Keratinocyte (primary cell): ENCODE measurements at regions not wholly inside any gene's neighbourhood (a gene's known extent, or its start where the extent isn't known, plus 50 kb on each side); places are given as distances from the start of the nearest gene placed in this dataset.

Source experiments
- DNase-seq: peaks from one replicate; pipeline ENCODE4 v3.0.0-alpha.2; 2011; ENCODE audit warnings: low read depth, missing footprints, low spot score
- FAIRE-seq: peaks from 2 replicates; lab custom pipeline; 2011; peaks lifted over from hg19 to GRCh38; lab: Jason Lieb, UNC
- H2AFZ ChIP-seq: 2 replicates; pipeline ENCODE4 v1.6.0; 2012; ENCODE audit warnings: low read length, control low read depth, inconsistent platforms; ENCODE audit not compliant: control insufficient read depth
- H3K27ac ChIP-seq: 2 replicates; pipeline ENCODE4 v1.5.1; 2011; ENCODE audit warnings: low read length; ENCODE audit not compliant: control insufficient read depth, insufficient read depth
- H3K27me3 ChIP-seq: 3 replicates; pipeline ENCODE4 v1.6.0; 2011; ENCODE audit warnings: low read length; ENCODE audit not compliant: control insufficient read depth, insufficient read depth; ENCODE audit errors: extremely low read depth
- H3K36me3 ChIP-seq, 2 experiments: 2 replicates in 1 of 2; 3 replicates in 1 of 2; pipeline ENCODE4 v1.5.1; 2011; ENCODE audit warnings: low read length in 2 of 2, mild to moderate bottlenecking in 1 of 2; ENCODE audit not compliant: control insufficient read depth in 2 of 2, insufficient read depth in 2 of 2; ENCODE audit errors: extremely low read depth in 1 of 2
- H3K4me1 ChIP-seq: 3 replicates; pipeline ENCODE4 v1.5.1; 2011; ENCODE audit warnings: low read length; ENCODE audit not compliant: control insufficient read depth, insufficient read depth; ENCODE audit errors: extremely low read depth
- H3K4me2 ChIP-seq: 3 replicates; pipeline ENCODE4 v1.6.0; 2011; ENCODE audit warnings: low read depth, low read length; ENCODE audit not compliant: control insufficient read depth, insufficient read depth; ENCODE audit errors: extremely low read depth
- H3K4me3 ChIP-seq, 3 experiments: fragments of 200-600 bp in 1 of 3; sonication (generic) in 1 of 3; 2 replicates in 2 of 3; 3 replicates in 1 of 3; pipeline ENCODE4 v1.5.1; 2011 to 2016; ENCODE audit warnings: low read length in 3 of 3, mild to moderate bottlenecking in 3 of 3, control low read depth in 2 of 3, inconsistent platforms in 1 of 3, low read depth in 1 of 3, mixed read lengths in 1 of 3, mixed run types in 1 of 3, moderate library complexity in 1 of 3; ENCODE audit not compliant: control insufficient read depth in 2 of 3, insufficient read depth in 2 of 3; ENCODE audit errors: extremely low read depth in 1 of 3
- H3K79me2 ChIP-seq: 2 replicates; pipeline ENCODE4 v1.6.0; 2012; ENCODE audit warnings: low read length; ENCODE audit not compliant: control insufficient read depth, insufficient read depth
- H3K9ac ChIP-seq: 3 replicates; pipeline ENCODE4 v1.6.0; 2011; ENCODE audit warnings: low read length; ENCODE audit not compliant: control insufficient read depth, insufficient read depth; ENCODE audit errors: extremely low read depth
- H3K9me1 ChIP-seq: 3 replicates; pipeline ENCODE4 v1.6.0; 2011; ENCODE audit warnings: low read length; ENCODE audit not compliant: control insufficient read depth, insufficient read depth; ENCODE audit errors: extremely low read depth
- H3K9me3 ChIP-seq: 2 replicates; pipeline ENCODE4 v1.5.1; 2012; ENCODE audit warnings: low read depth, low read length; ENCODE audit not compliant: control insufficient read depth
- H4K20me1 ChIP-seq: 3 replicates; pipeline ENCODE4 v1.6.0; 2011; ENCODE audit warnings: low read length; ENCODE audit not compliant: control insufficient read depth, insufficient read depth; ENCODE audit errors: extremely low read depth
- EZH2 ChIP-seq: IDR thresholded peaks from one replicate; pipeline ENCODE4 v1.6.1; 2012; ENCODE audit warnings: inconsistent platforms, mild to moderate bottlenecking, low read length, moderate library complexity
- dilution Hi-C: fragments of 300-500 bp; cut with MboI; formaldehyde crosslinking; loops from one replicate; pipeline ENCODE4 v1.7.0; 2020; ENCODE audit warnings: low sequenced_read_pairs; ENCODE audit not compliant: extremely low pct_ligation_motif_present
- TF ChIP-seq, protein P1 (sequence below), 3 experiments: IDR thresholded peaks in 1 of 3; conservative IDR thresholded peaks in 1 of 3; optimal IDR thresholded peaks in 1 of 3; 2 replicates in 2 of 3; 3 replicates in 1 of 3; pipeline versions ENCODE3 to v1.5.1; 2011; ENCODE audit warnings: low read length in 3 of 3, mild to moderate bottlenecking in 3 of 3, moderate library complexity in 2 of 3, control low read depth in 1 of 3, inconsistent platforms in 1 of 3; ENCODE audit not compliant: insufficient read depth in 2 of 3; ENCODE audit errors: extremely low read depth in 1 of 3

DNA sequence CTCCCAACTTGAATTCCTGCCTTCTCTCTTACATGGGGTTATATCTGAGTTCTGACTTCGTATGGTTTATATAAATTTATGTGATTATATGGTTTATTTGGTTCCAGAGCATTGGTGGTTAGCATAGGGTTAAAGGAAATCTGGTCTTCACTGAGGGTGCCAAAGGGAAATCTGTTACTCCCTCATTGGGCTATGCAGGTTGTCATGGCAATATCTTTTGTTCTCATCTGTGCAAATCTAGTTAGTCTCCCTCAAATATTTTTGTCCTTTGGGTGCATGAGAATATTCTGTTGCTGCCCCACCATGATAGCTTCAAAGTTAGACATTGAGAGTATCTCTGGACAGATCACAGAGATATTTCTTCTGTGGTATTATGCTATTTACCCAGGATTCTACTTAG lies 71.8 kb upstream of the OTUD4 start:
- no peaks in the 10 kb centered on the region for H3K9me1 ChIP-seq
- H3K27me3 ChIP-seq = peaks cover 4% of the 10 kb centered on the region
- no peak overlapping the region for H3K4me3 ChIP-seq
- no peaks in the 10 kb centered on the region for H3K79me2 ChIP-seq
- FAIRE-seq (no peak), DNase-seq (no peak)
- no peaks in the 10 kb centered on the region for H3K4me1 ChIP-seq
- no peak overlapping the region for H3K9ac ChIP-seq
- no peak overlapping the region for H3K4me2 ChIP-seq
- dilution Hi-C loops = no loop called here
- H3K27ac ChIP-seq = no peak overlapping the region
- TF ChIP-seq, protein P1, sequence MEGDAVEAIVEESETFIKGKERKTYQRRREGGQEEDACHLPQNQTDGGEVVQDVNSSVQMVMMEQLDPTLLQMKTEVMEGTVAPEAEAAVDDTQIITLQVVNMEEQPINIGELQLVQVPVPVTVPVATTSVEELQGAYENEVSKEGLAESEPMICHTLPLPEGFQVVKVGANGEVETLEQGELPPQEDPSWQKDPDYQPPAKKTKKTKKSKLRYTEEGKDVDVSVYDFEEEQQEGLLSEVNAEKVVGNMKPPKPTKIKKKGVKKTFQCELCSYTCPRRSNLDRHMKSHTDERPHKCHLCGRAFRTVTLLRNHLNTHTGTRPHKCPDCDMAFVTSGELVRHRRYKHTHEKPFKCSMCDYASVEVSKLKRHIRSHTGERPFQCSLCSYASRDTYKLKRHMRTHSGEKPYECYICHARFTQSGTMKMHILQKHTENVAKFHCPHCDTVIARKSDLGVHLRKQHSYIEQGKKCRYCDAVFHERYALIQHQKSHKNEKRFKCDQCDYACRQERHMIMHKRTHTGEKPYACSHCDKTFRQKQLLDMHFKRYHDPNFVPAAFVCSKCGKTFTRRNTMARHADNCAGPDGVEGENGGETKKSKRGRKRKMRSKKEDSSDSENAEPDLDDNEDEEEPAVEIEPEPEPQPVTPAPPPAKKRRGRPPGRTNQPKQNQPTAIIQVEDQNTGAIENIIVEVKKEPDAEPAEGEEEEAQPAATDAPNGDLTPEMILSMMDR (optimal IDR thresholded peaks at IDR 0.05 in 1 of 3, IDR thresholded peaks at IDR 0.05 in 1 of 3, conservative IDR thresholded peaks at IDR 0.05 in 1 of 3; ENCODE audit: extremely low read depth in 1 of 3, insufficient read depth in 2 of 3, low read length in 3 of 3) = no peak
- TF ChIP-seq EZH2 = no peak
- H2AFZ ChIP-seq = no peak overlapping the region
- H3K9me3 ChIP-seq = no peaks in the 10 kb centered on the region
- H4K20me1 ChIP-seq = no peaks in the 10 kb centered on the region
- H3K36me3 ChIP-seq = no peaks in the 10 kb centered on the region

DNA sequence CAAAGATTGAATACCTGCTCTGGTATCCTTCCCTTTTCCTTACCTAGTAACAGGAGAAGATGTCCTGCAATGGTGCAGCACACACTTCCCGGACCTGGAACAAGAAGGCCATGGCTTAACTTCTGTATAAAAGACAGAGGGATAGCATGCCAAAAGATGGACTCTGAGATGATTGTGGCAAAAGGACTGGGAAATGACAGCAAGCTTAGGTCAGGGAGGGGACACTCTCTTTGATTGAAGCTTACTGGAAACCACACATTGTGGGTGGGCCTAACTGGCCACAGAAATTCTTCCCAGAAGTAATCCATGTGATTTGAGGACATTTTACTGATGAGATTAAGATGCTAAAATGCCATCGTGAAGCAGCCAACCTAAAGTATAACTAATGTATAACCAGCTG lies 71.0 kb upstream of the OTUD4 start:
- no peak overlapping the region for H3K9ac ChIP-seq
- H3K27ac ChIP-seq = no peak overlapping the region
- TF ChIP-seq EZH2 = no peak
- TF ChIP-seq, protein P1 (optimal IDR thresholded peaks at IDR 0.05 in 1 of 3, IDR thresholded peaks at IDR 0.05 in 1 of 3, conservative IDR thresholded peaks at IDR 0.05 in 1 of 3; ENCODE audit: extremely low read depth in 1 of 3, insufficient read depth in 2 of 3, low read length in 3 of 3) = no peak
- H3K4me3 ChIP-seq = no peak overlapping the region
- H3K4me2 ChIP-seq = no peak overlapping the region
- no peaks in the 10 kb centered on the region for H3K36me3 ChIP-seq
- no peak overlapping the region for H2AFZ ChIP-seq
- H3K4me1 ChIP-seq = no peaks in the 10 kb centered on the region
- dilution Hi-C loops = no loop called here
- no peaks in the 10 kb centered on the region for H3K9me3 ChIP-seq
- DNase-seq (no peak), FAIRE-seq (no peak)
- peaks cover 4% of the 10 kb centered on the region for H3K27me3 ChIP-seq
- no peaks in the 10 kb centered on the region for H3K9me1 ChIP-seq
- no peaks in the 10 kb centered on the region for H3K79me2 ChIP-seq
- H4K20me1 ChIP-seq = no peaks in the 10 kb centered on the region
